ENCODE measurements at regions not wholly inside any gene's neighbourhood (a gene's known extent, or its start where the extent isn't known, plus 50 kb on each side); places are given as distances from the start of the nearest gene placed in this dataset.
A peak's percentile ranks its signal among the peaks of the same experiment; 100 is the strongest.
"Not testable (repeated sequence)": the region's sequence is repeated elsewhere in the genome, so short reads cannot be mapped to it uniquely, and the experiment has no call there.

- DNase-seq (ENCODE audit: extremely low spot score, insufficient read length, low read depth): no peak
- no peak for FAIRE-seq
Measured at GRCh38 chr4:78691334-78691754, 84.8 kb upstream of the BMP2K start.

- FAIRE-seq (peak; percentile 46), DNase-seq (ENCODE audit: extremely low spot score, insufficient read length, low read depth) (no peak)
Measured at GRCh38 chr4:78691971-78692821, 84.0 kb upstream of the BMP2K start.

- DNase-seq (ENCODE audit: extremely low spot score, insufficient read length, low read depth) (no peak), FAIRE-seq (no peak)
Measured at GRCh38 chr4:78692822-78693170, 83.4 kb upstream of the BMP2K start.

- DNase-seq (ENCODE audit: extremely low spot score, insufficient read length, low read depth) (no peak), FAIRE-seq (no peak)
Measured at GRCh38 chr4:78693777-78694456, 82.2 kb upstream of the BMP2K start.

GRCh38 chr4:78694457-78694787, 81.7 kb upstream of the BMP2K start:
- DNase-seq (ENCODE audit: extremely low spot score, insufficient read length, low read depth): no peak
- no peak for FAIRE-seq

- no peak for DNase-seq (ENCODE audit: extremely low spot score, insufficient read length, low read depth)
- no peak for FAIRE-seq
Measured at GRCh38 chr4:78695910-78696309, 80.2 kb upstream of the BMP2K start.

- DNase-seq (ENCODE audit: extremely low spot score, insufficient read length, low read depth): no peak
- FAIRE-seq: no peak
Measured at GRCh38 chr4:78703079-78703478, 73.1 kb upstream of the BMP2K start.

GRCh38 chr4:78704317-78704716, 71.8 kb upstream of the BMP2K start:
- FAIRE-seq (no peak), DNase-seq (ENCODE audit: extremely low spot score, insufficient read length, low read depth) (no peak)

GRCh38 chr4:78704981-78705683, 71.0 kb upstream of the BMP2K start:
- FAIRE-seq: no peak
- no peak for DNase-seq (ENCODE audit: extremely low spot score, insufficient read length, low read depth)

GRCh38 chr4:78706302-78706701, 69.8 kb upstream of the BMP2K start:
- no peak for DNase-seq (ENCODE audit: extremely low spot score, insufficient read length, low read depth)
- FAIRE-seq: peak; percentile 64

- FAIRE-seq (no peak), DNase-seq (ENCODE audit: extremely low spot score, insufficient read length, low read depth) (no peak)
Measured at GRCh38 chr4:78707268-78707667, 68.9 kb upstream of the BMP2K start.

GRCh38 chr4:78707793-78708192, 68.4 kb upstream of the BMP2K start:
- no peak for DNase-seq (ENCODE audit: extremely low spot score, insufficient read length, low read depth)
- peak; percentile 86 for FAIRE-seq

- FAIRE-seq: no peak
- DNase-seq (ENCODE audit: extremely low spot score, insufficient read length, low read depth): no peak
Measured at GRCh38 chr4:78710536-78710935, 65.6 kb upstream of the BMP2K start.

- DNase-seq (ENCODE audit: extremely low spot score, insufficient read length, low read depth) (no peak), FAIRE-seq (no peak)
Measured at GRCh38 chr4:78711676-78712075, 64.5 kb upstream of the BMP2K start.

GRCh38 chr4:78714598-78714997, 61.6 kb upstream of the BMP2K start:
- DNase-seq (ENCODE audit: extremely low spot score, insufficient read length, low read depth); FAIRE-seq: not testable (repeated sequence)

GRCh38 chr4:78715372-78715771, 60.8 kb upstream of the BMP2K start:
- FAIRE-seq; DNase-seq (ENCODE audit: extremely low spot score, insufficient read length, low read depth): not testable (repeated sequence)

GRCh38 chr4:78717712-78718111, 58.4 kb upstream of the BMP2K start:
- DNase-seq (ENCODE audit: extremely low spot score, insufficient read length, low read depth): not testable (repeated sequence)

GRCh38 chr4:78720204-78720603, 55.9 kb upstream of the BMP2K start:
- no peak for DNase-seq (ENCODE audit: extremely low spot score, insufficient read length, low read depth)
- FAIRE-seq: no peak

More at GRCh38 chr4:78717712-78718111, 58.4 kb upstream of the BMP2K start:
- not testable (repeated sequence) for FAIRE-seq

GRCh38 chr4:78720994-78721677, 55.0 kb upstream of the BMP2K start:
- DNase-seq (ENCODE audit: extremely low spot score, insufficient read length, low read depth): no peak
- FAIRE-seq: peak; percentile 54

- no peak for FAIRE-seq
- no peak for DNase-seq (ENCODE audit: extremely low spot score, insufficient read length, low read depth)
Measured at GRCh38 chr4:78721747-78722146, 54.4 kb upstream of the BMP2K start.
